Vagina (tissue), 2 donors: ENCODE measurements at regions not wholly inside any gene's neighbourhood (a gene's known extent, or its start where the extent isn't known, plus 50 kb on each side); places are given as distances from the start of the nearest gene placed in this dataset.

Experiments used
- DNase-seq, 2 donors: peaks; one replicate each; pipeline ENCODE4 v3.0.0-alpha.2; 2017; ENCODE audit errors: extremely low spot score in 2 of 2
- H3K27ac ChIP-seq: fragments of 200-600 bp; sonication (generic); one replicate; pipeline ENCODE4 v1.5.1; 2019
- H3K27me3 ChIP-seq: fragments of 200-600 bp; sonication (generic); one replicate; pipeline ENCODE4 v1.5.1; 2019
- H3K36me3 ChIP-seq, 2 donors: fragments of 200-600 bp; sonication (generic); one replicate each; pipeline ENCODE4 v1.5.1; 2017 to 2019
- H3K4me1 ChIP-seq: fragments of 200-600 bp; sonication (generic); one replicate; pipeline ENCODE4 v1.5.1; 2019
- H3K4me3 ChIP-seq, 2 donors: fragments of 200-600 bp; sonication (generic); 1 replicate in 1 of 2; 2 replicates in 1 of 2; pipeline ENCODE4 v1.5.1; 2016 to 2019
- H3K9me3 ChIP-seq: fragments of 200-600 bp; sonication (generic); one replicate; pipeline ENCODE4 v1.5.1; 2019
- POLR2A ChIP-seq, 2 donors: fragments of 450-650 bp; IDR thresholded peaks; one replicate each; pipeline ENCODE4 v1.6.1; 2017; ENCODE audit warnings: antibody characterized with exemption in 2 of 2, mild to moderate bottlenecking in 2 of 2, moderate library complexity in 2 of 2
- POLR2AphosphoS5 ChIP-seq, 2 donors: sonication (generic); formaldehyde crosslinking; IDR thresholded peaks; one replicate each; pipeline ENCODE4 v1.9.0; 2017; ENCODE audit warnings: antibody characterized with exemption in 2 of 2, mild to moderate bottlenecking in 2 of 2, low read depth in 1 of 2; ENCODE audit not compliant: insufficient read depth in 1 of 2
- intact Hi-C: fragments of 100-400 bp; cut with DNase I; formaldehyde crosslinking; loops from one replicate; pipeline ENCODE4 v1.15.1; 2023
- TF ChIP-seq, protein P1 (sequence below), 3 experiments: fragments of 450-650 bp in 2 of 3; fragments of 200-600 bp in 1 of 3; sonication (generic) in 1 of 3; IDR thresholded peaks; one replicate each; pipeline ENCODE4 v1.5.1; 2017 to 2019; ENCODE audit warnings: antibody characterized with exemption in 3 of 3, mild to moderate bottlenecking in 2 of 3, moderate library complexity in 2 of 3

DNA sequence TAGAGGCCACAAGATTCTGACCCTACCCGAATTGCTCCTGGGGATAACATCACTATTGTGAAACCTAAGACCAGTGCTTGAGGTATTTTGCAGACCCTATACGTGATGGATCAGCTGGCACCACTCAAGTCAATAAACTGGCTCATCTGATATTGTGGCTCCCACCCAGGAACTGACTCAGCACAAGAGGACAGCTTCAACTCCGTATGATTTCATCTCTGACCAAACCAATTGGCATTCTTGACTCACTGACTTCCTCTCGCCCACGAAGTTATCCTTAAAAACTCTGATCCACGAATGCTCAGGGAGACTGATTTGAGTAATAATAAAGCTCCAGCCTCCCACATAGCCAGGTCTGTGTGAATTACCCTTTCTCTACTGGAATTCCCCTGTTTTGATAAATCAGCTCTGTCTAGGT, 1036.1 kb upstream of the TMEM132C start:
- DNase-seq, result no peak
- TF ChIP-seq, protein P1, sequence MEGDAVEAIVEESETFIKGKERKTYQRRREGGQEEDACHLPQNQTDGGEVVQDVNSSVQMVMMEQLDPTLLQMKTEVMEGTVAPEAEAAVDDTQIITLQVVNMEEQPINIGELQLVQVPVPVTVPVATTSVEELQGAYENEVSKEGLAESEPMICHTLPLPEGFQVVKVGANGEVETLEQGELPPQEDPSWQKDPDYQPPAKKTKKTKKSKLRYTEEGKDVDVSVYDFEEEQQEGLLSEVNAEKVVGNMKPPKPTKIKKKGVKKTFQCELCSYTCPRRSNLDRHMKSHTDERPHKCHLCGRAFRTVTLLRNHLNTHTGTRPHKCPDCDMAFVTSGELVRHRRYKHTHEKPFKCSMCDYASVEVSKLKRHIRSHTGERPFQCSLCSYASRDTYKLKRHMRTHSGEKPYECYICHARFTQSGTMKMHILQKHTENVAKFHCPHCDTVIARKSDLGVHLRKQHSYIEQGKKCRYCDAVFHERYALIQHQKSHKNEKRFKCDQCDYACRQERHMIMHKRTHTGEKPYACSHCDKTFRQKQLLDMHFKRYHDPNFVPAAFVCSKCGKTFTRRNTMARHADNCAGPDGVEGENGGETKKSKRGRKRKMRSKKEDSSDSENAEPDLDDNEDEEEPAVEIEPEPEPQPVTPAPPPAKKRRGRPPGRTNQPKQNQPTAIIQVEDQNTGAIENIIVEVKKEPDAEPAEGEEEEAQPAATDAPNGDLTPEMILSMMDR (IDR thresholded peaks at IDR 0.05), result no peak
- no peak for TF ChIP-seq POLR2AphosphoS5 (IDR thresholded peaks at IDR 0.05; ENCODE audit: insufficient read depth in 1 of 2, low read depth in 1 of 2)
- intact Hi-C loops, result no loop called here

DNA sequence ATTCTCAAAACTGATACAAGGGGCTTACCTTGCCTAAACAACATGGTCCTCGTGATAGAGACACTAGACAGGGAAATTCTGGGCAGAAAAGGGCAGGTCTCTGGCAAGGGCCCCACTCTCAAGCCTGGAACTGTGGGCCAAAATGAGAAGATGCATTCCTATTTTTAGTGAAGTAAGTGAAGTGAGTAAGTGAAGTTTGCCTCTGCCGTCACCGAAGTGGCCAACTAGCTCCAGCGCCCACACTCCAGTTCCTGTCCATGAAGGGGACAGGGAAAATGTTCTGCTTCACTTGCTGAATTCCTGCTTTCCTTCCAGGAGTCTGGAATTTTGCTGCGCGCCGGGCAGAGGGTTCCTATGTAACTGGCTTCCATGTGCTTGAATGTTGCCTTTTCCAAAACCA, 1035.6 kb upstream of the TMEM132C start:
- H3K4me1 ChIP-seq, result no peaks in the 10 kb centered on the region
- TF ChIP-seq POLR2A (IDR thresholded peaks at IDR 0.05), result no peak
- TF ChIP-seq POLR2AphosphoS5 (IDR thresholded peaks at IDR 0.05; ENCODE audit: insufficient read depth in 1 of 2, low read depth in 1 of 2), result no peak
- TF ChIP-seq, protein P1 (IDR thresholded peaks at IDR 0.05), result no peak
- no peak for DNase-seq
- no peaks in the 10 kb centered on the region for H3K9me3 ChIP-seq
- no peaks in the 10 kb centered on the region for H3K36me3 ChIP-seq
- intact Hi-C loops, result no loop called here
- no peak overlapping the region for H3K4me3 ChIP-seq
- no peak overlapping the region for H3K27ac ChIP-seq
- no peaks in the 10 kb centered on the region for H3K27me3 ChIP-seq

More for the DNA sequence above, 1036.1 kb upstream of the TMEM132C start:
- Histone ChIP-seq H3K4me1 (no peaks in the 10 kb centered on the region), H3K4me3 (no peak overlapping the region), H3K27ac (no peak overlapping the region), H3K27me3 (no peaks in the 10 kb centered on the region), H3K36me3 (no peaks in the 10 kb centered on the region), H3K9me3 (no peaks in the 10 kb centered on the region)

DNA sequence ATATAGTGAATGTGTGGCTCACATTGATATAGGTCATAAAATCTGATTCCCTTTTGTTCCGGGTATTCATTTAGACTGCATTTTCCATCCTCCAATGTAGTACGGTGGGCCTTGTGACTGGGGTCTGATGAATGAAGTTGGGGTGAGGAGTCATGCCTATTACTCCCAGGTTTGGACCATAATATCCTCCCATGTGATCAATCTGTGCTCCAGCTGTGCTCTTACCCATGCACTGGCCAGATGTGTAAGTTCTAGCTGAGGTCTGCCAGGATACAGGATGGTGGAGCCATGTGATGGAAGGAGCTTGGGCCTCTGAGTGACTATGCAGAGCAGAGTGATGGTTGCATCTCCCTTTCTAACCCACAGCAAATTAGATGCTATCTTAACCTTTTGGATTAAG, 1034.0 kb upstream of the TMEM132C start:
- H3K36me3 ChIP-seq, result no peaks in the 10 kb centered on the region
- no peaks in the 10 kb centered on the region for H3K9me3 ChIP-seq
- TF ChIP-seq POLR2A (IDR thresholded peaks at IDR 0.05) (no peak), POLR2AphosphoS5 (IDR thresholded peaks at IDR 0.05; ENCODE audit: insufficient read depth in 1 of 2, low read depth in 1 of 2) (no peak)
- TF ChIP-seq, protein P1 (IDR thresholded peaks at IDR 0.05), result no peak
- intact Hi-C loops, result no loop called here
- DNase-seq, result no peak
- H3K4me3 ChIP-seq, result no peak overlapping the region
- H3K27me3 ChIP-seq, result no peaks in the 10 kb centered on the region
- no peaks in the 10 kb centered on the region for H3K4me1 ChIP-seq
- no peak overlapping the region for H3K27ac ChIP-seq

DNA sequence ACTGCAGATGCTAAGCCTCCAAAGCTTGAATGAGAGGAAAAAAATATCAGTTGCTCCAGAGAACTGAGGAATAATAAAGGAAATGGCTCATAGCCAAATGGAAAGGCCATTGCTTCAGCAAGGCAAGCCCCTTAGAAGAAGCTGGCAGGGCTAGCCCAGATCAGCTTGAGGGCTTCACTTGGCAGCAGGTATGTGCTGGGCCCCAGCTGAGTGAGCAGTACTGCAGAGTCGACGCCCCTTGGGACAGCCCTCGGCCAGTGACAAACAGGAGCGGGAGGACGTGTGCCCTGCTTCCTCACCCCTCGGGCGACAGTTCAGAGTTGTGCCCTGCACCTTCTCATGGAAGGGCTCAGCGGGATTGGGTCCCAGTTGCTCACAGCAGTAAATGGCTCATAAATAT, 1031.2 kb upstream of the TMEM132C start:
- no peaks in the 10 kb centered on the region for H3K36me3 ChIP-seq
- DNase-seq, result no peak
- no peaks in the 10 kb centered on the region for H3K9me3 ChIP-seq
- no peaks in the 10 kb centered on the region for H3K27me3 ChIP-seq
- TF ChIP-seq, protein P1 (IDR thresholded peaks at IDR 0.05), result no peak
- TF ChIP-seq POLR2A (IDR thresholded peaks at IDR 0.05) (no peak), POLR2AphosphoS5 (IDR thresholded peaks at IDR 0.05; ENCODE audit: insufficient read depth in 1 of 2, low read depth in 1 of 2) (no peak)
- no peaks in the 10 kb centered on the region for H3K4me1 ChIP-seq
- H3K27ac ChIP-seq, result no peak overlapping the region
- no peak overlapping the region for H3K4me3 ChIP-seq
- intact Hi-C loops, result no loop called here

DNA sequence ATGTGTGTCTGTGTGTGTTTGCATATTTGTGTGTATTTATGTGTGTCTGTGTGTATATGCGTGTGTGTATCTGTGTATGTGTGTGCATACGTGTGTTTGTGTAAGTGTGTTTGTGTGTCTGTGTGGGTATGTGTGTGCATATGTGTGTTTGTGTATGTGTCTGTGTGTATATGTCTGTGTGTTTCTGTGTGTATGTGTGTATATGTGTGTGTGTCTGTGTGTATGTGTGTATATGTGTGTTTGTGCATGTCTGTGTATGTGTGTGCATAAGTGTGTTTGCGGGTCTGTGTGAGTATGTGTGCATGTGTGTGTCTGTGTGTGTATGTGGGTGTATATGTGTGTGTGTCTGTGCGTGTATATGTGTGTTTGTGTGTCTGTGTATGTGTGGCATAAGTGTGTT, 1030.5 kb upstream of the TMEM132C start:
- no peak overlapping the region for H3K27ac ChIP-seq
- H3K27me3 ChIP-seq, result no peaks in the 10 kb centered on the region
- H3K9me3 ChIP-seq, result no peaks in the 10 kb centered on the region
- intact Hi-C loops, result no loop called here
- no peak overlapping the region for H3K4me3 ChIP-seq
- H3K36me3 ChIP-seq, result no peaks in the 10 kb centered on the region
- H3K4me1 ChIP-seq, result no peaks in the 10 kb centered on the region
- no peak for DNase-seq
- TF ChIP-seq POLR2A (IDR thresholded peaks at IDR 0.05) (no peak), POLR2AphosphoS5 (IDR thresholded peaks at IDR 0.05; ENCODE audit: insufficient read depth in 1 of 2, low read depth in 1 of 2) (no peak)
- TF ChIP-seq, protein P1 (IDR thresholded peaks at IDR 0.05), result no peak
